NCI-H2081 (cell line): ENCODE measurements at regions not wholly inside any gene's neighbourhood (a gene's known extent, or its start where the extent isn't known, plus 50 kb on each side); places are given as distances from the start of the nearest gene placed in this dataset.

Experiments
- DNase-seq, 2 experiments: peaks; one replicate each; lab custom pipeline; 2025; lab: John Stamatoyannopoulos, UW

DNA sequence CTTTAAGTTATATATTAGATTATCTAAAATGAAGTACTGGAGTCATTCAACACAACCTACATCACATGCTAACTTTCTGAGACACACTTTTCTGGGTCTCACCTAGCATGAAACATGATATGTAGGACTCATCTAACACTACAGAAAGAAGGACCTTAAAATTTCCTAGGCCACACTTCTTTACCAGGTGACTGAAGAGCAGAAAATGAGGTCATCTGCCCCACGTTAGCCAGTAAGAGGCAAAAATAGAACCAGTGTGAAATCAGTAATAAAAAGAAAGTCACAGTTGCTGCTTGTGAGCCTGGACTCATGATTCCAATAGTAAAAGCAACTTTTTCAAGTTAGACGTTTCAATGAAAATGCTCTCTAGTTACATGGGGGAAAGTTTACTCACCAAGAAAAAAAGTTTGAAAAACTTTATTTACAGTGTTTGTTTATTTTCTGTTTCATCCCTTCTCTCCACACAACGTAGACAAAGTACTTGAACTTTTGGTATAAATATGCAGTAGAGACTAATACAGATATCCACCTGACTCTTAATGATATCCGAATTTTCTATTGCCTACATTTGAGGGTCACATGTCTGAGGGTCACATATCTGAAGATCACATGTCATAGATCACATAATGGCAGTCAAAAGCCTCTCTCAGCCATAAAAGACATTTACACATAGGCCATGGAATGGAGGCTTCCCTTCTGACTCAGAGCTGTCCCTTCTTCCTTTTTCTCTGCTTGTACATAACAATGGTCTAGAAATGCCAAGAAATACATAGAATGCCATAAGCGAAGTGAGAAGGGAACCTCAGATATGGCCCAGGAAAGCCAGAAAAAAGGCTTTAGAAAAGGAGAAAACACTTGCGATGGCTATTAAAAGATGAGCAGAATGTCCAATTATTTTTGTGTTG, 362.9 kb downstream of the ZEB2 start:
- DNase-seq: no peak

DNA sequence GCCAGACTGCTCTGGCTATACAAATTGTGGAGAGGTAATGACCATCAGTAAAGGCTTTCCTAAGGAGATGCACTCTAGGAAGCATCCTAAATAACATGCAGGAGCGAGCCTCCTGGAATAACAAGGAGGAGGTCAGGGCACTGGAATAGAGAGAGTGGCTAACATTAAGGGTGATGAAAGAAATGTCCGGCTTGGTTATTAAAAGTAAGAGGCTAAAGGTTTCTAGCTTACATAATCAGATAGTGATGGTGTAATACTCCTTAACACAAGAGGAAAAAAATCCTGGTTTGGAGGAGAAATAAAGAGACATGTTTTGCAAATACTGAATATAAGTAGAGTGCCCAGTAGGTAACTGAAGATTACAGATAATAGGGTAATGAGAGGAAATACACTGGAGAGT, 365.7 kb downstream of the ZEB2 start:
- no peak for DNase-seq

DNA sequence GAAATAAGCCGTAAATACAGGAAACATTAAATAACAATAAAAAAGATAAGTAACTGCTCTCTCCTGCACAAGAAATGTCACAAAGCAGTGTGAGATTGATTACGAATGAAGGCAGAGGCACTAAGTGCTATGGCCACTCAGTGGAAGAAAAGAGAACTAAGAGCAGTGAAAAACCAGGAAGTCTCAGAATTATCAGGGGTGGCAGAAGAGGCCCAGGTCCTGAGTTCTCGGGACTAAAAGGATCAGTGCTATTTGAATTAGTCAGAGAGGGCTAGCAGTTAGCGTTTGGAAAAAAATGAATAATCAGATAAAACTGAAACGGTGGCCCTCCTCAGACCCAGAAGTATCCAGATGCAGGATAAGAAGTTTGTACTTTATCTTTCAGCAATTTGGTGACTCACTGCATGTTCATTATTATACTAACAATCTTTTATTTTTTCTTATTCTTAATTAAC, 367.1 kb downstream of the ZEB2 start:
- DNase-seq: no peak

DNA sequence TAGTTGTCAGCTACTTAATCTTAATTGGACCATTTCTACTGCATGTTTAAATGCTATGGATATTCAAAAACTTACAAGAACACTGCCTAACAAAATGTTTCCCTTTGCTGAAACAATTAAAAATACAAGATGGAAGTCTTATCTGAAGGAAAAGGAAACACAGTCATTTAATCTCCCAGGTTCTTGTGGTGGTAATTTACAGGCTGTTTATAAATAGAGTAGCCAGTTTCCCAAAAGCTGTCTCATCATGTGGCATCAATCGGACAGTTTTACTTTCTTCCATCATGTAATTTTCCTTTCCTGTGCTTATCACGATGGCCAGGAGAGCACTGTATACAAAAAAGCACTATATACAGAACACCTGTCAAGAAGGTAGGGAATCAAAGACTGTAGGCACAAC, 368.1 kb downstream of the ZEB2 start:
- no peak for DNase-seq

DNA sequence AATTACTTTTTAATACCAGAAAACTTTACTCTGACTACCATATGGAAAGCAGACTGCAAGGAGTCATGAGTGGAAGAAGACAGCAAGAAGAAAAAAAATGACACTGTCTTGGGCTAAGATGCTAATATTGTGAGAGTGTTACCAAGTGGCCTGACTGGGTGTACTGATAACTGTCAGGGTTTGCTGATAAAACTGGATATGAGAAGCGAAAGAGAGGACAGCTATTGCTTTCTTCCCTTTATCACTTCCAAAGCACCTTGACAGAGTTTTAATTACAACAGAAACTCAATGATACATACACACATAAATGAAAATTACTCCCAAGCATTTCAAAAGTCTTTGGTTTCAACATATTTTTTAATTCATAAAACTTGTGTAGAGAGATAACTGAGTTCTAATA, 368.5 kb downstream of the ZEB2 start:
- DNase-seq: no peak

DNA sequence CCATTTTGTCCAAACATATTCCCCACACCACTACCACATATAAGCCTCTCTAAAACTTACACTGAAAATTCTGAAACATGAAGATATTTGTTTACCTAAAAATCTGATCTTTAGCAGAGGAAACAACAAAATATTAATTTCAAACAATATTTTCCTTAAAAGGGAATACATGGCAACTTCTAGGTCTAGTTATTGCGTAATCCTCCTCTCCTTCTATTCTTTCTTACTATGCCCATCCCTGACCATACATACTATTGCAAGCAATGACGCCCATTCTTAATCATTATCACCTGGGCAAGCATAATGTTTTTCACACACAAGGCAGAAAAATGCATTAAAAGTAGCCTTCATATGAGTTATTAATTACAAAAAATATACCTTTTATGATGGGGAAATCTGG, 372.6 kb downstream of the ZEB2 start:
- no peak for DNase-seq

DNA sequence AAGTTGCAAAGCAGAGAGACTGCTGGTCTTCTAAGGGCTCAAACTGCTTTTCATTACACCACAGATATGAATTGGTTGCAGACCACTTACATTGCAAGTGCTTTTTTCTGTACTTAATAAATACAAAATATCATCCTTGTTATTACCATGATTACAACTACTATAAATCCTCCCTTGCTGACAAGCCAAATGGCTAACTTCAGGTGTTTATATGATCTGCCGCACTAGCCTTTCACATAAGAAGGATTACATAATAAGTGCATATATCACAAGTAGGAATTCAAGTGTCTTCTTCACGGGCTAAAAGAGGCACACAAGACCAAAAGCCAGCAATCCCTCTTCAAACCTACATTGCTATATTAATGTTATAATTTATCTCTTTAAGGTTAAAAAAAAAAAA, 373.0 kb downstream of the ZEB2 start:
- DNase-seq: no peak

DNA sequence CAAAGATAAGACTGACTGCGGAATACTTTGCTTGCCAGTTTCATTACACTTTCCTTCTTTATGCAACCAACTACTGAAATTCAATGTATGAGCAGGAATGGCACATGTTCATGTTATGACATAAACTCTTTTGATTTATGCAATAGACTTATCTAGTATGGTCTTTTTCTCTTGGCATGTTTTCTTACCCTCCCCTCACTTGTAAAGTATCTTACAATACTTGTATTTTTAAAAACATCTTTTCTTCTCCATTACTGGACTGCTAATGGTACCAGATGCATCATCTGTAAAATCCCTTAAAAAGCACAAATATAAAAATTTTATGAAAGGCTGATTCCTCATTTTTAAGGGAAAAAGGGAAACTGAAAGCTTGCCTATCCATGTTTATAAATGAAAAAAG, 373.8 kb downstream of the ZEB2 start:
- DNase-seq: no peak

DNA sequence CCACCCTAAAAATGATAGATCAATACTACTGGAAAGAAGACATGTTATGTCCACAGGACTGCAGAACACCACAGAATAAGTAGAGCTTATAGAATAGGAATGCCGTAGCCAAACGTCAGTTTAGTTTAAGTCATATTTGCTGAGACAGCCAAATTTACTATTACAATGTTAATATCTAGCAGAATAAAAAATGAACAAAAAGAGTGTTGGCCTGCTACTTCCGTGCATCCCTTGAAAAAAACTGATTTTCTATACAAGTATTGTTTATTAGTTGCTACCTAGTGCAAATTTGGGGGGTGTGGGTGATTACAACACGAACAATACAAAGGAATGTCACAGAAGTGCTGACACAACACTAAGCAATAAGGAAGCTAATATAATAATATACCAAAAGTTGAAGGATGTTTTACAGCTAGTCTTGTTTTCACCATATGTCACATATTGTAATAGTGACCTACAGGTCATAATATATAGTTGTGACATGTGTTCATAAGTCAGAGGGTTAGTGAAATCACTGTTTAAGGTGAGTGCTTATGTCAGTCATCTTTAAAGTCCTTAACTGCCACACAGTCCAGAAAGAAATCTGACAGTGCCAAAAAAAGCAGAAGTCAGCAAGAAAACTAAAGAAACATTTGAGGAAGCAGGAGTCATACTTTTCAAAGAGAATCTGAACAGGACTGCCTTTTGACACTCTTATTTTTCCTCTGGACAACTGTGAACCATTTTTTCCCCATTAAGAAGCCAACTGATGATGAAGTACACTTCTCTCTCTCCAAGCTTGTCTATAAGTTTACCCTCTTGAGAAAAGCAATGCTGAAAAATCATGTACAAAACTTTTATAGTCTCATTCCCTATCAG, 376.4 kb downstream of the ZEB2 start:
- no peak for DNase-seq

DNA sequence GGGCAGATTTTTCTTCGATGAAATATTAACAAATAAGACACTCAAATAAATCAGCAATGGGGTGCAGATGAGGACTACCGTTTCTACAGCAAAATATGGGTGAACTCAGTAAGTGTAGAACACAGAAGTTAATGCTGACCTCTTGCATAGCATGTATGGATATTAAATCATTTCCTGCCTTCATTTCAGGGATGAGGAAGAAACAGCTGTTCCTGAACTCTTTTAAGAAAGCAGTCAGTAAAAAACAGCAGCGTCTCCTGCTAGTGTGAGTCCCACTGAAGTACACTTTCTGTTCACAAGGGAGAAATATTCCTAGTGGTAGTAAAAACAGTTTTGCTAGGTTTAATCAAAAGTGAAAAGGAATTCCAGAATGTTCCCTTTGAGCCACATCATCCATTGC, 379.0 kb downstream of the ZEB2 start:
- no peak for DNase-seq

DNA sequence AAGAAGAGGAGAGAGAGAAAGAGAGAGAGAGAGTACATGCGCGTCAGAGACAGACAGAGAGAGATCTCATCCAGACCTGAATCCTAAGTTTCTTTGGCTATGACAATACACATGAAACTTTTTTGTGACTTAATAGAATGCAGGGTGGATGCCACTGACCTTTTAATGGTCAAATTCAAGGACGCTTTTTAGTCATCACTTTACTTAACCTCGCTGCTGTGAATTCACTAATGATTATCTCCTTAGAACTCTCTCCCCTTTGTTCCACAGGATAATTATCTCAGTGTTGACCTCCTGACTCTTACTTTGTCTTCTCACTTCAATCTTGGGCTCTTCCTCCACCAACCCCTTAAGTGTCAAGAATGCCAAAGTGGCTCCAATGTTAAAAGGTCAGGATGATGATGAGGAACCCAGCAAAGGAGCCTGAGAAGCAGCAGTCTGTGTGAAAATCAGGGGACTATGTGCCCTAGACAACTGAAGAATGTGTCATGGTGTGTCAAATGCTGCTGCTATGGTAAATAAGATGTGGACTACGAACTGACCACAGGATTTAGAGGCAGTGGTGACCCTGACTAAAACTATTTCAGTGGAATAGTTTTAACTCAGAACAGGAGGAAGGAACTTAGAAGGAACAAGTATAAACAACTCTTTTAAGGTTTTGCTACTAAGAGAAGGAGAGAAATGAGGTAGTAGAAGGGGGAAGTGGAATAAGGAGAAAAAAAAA, 382.1 kb downstream of the ZEB2 start:
- no peak for DNase-seq

DNA sequence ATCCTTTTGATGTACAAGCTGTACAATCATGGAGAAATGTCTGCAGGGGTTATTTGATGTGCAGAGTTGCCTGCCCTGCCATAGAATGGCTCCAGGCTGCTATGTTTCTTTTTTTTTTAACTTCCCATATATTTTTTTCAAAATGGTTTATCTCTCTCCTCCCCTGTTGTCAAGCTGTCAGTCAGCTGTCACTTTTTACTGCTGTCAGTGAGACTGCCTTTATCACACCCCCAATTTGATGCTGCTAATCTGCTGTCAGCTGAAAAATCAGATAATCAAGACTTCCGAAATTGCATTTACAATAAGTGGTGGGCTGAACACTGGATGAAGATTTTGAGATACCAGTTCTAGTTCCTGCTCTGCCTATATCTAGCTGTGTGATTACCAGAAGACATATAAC, 382.6 kb downstream of the ZEB2 start:
- DNase-seq: no peak

DNA sequence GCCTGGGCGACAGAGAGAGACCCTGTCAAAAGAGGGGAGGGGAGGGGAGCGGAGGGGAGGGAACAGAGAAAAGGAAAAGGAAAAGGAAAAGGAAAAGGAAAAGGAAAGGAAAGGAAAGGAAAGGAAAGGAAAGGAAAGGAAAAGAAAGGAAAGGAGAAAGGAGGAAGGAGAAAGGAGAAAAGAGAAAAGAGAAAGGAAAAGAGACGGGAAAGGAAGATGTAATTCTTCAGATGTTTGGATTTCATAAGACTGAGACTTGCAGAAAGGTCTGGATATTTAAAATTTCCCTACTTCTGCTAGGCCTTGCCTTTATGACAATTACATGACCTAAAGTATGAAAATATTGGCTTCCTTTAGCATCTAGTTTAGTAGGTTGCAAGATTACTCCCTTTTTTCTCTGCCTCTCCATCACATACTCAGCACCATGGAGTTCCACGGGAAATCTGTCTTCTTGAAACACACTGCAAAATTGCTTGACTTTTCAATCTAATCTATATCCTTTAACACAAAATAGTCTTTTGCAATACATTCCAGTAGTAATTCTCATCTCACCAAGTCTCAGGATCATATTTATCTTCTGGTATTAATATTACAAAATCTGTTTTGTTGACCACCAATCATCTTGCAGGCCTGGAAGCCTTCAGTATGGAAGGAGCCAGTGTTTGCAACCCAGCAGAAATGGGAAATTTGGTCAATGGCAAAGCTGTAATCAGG, 383.5 kb downstream of the ZEB2 start:
- no peak for DNase-seq

DNA sequence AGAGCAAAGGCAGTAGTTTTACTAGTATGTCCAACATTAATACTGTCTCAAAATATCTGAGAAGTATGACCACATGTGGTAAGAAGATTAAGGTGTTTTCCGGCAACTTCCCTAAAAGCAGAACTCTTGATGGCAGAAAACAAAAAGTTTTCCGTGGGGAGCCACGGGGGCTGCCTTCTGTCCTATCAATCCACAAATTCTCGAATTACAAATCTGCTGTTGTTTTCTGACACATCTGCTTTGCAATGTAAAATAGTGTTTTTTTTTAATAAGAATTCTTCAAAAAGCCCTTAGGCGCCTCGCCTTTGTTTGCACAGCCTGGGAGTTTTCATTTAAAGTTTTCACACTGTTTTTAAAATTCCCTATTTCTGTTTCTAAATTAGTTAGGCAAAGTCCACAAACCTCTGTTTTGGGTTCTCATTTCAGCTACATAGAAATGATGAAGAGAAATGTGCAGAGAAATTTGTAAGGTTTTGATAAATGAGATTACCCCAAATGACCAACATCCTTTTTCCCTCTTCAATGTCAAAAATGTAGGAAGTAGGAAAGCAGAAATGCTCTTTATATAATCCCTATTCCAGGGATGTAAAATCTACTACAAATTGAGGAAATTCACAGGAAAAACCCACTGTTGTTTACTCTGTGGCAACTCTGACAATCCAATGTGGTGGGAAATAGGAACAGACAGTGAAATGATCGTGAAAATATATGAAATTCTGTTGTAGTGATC, 385.8 kb downstream of the ZEB2 start:
- DNase-seq: no peak

DNA sequence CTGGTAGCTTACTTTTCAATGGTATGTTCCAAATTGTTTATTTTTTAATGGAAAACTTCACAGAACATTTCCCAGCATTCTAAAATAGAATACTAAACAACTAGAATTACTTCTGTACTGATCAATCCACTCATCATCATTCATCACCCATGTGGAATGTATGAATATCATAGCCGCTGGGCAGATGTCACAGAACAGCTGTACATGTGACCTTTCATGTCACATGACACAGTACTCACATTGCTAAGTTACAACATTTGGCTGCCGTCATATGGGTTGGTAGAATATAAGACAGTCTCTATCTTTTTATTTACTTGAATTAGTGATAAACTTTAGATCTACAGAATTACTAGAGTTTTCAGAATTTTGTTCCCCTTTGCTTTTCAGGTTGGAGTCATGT, 387.6 kb downstream of the ZEB2 start:
- no peak for DNase-seq

DNA sequence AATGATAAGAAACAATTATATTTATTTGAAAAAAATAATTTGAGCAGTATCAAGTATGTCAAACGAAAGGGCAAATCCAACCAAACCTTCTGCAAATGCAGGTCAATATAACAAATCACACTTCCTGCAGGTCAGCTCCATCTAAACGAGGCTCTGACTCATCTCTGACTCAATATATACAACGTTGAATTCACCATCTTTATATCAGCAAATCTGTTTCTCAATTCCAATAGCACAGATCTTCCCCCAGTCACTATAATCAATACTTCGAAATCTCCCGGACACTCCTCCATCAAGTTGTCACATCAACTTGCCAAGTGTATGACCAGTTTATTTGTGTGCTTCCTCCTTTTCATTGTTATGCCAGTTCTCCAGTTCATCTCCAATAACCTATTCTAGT, 388.9 kb downstream of the ZEB2 start:
- no peak for DNase-seq

DNA sequence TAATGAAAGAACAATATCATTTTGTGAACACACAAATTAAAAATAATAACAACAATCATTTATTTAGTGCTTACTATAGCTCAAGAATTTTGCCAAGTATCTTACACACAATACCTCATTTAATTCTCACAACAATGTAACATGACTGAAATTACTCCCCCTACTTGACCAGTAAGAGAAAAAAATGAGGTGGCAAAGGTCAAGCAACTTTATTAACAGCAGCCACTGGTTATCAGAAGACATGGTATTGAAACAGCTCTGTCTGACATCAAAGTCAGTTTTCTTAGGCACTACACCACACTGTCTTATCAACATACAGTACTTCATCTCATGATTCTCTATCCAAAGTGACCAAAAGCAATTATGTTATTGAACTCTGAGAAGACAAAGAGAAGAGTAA, 389.4 kb downstream of the ZEB2 start:
- DNase-seq: no peak

DNA sequence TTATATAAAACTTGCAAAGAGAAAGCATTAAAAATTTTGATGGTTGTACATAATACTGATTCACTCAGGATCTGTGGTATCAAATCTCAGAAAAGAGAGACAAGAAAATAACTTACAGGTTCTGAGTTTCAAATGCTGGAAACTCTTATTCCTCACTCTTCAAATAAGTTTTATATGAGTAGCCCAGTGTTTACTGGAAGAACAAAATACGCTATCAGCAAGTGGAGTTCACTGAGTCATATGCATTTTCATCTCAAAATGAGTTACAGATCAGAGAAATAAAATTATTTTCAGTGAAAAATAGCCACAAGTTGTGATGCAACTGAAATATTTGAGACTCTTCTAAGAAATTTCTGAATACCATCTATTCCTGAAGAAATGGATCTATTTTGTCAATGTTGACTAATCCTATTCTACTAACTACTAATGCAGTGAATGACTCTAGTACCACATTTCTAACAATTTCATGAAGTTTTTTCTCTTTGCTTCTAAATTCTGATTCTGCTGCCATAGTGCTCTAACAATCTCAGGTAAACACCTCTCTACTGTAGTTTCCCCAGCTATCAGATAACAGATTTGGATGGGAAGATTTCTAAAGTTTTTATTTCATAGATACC, 391.7 kb downstream of the ZEB2 start:
- no peak for DNase-seq

DNA sequence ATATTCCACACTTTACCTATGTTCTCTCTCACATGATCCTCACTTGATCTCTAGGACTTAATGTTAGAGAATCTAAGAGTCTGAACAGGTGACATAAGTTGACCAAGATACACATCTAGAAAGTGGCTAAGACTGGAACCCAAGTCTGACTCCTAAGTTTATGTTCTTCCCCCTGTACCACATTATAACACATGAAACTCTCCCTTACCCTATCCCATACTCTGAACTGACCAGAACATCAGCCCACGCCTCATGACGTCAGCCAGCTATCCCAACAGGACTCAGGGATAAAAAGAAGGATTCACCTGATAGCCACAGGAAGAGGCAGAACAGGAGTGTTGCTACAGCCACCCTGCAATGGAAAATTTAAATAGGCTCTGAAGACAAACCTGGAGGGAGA, 392.2 kb downstream of the ZEB2 start:
- DNase-seq: no peak

DNA sequence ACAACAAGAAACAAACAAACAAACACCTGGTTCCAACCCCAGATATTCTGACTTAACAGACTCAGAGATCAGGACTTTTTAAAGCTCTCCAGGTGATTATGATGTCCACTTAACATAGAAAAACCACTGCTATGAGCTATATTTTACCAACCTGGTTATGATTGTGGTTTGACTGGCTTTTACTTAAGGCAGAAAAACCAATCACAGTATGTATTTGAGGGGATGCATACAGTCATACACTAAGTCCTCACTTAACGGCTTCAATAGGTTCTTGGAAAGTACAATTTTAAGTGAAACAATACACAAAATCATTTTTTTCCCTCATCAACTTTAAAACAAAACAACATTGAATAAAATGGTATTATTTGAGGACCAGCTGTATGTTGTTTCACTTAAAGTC, 393.6 kb downstream of the ZEB2 start:
- DNase-seq: no peak

DNA sequence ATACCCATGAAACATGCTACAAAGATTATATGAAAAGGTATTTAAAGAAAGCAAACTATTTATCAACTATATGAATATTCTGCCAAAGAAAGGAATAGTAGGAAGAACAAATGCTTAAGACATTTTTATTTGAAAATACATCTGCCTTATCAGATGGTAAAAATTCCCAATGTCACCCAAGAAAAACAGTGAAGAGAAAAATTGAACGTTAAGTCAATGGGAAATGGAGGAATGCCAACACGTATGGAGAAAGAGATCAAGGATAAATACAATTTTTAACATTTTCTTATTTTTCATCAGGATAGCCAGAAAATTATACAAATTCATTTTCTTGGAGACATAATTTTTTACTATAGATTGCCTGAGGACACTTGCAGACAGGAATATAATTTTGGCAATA, 394.2 kb downstream of the ZEB2 start:
- no peak for DNase-seq
